Keratinocyte (primary cell): ENCODE measurements at regions not wholly inside any gene's neighbourhood (a gene's known extent, or its start where the extent isn't known, plus 50 kb on each side); places are given as distances from the start of the nearest gene placed in this dataset.
"Not testable (repeated sequence)": the region's sequence is repeated elsewhere in the genome, so short reads cannot be mapped to it uniquely, and the experiment has no call there.

Source experiments
- DNase-seq: peaks from one replicate; pipeline ENCODE4 v3.0.0-alpha.2; 2011; ENCODE audit warnings: low read depth, missing footprints, low spot score
- FAIRE-seq: peaks from 2 replicates; lab custom pipeline; 2011; peaks lifted over from hg19 to GRCh38; lab: Jason Lieb, UNC
- H2AFZ ChIP-seq: 2 replicates; pipeline ENCODE4 v1.6.0; 2012; ENCODE audit warnings: low read length, control low read depth, inconsistent platforms; ENCODE audit not compliant: control insufficient read depth
- H3K27ac ChIP-seq: 2 replicates; pipeline ENCODE4 v1.5.1; 2011; ENCODE audit warnings: low read length; ENCODE audit not compliant: control insufficient read depth, insufficient read depth
- H3K27me3 ChIP-seq: 3 replicates; pipeline ENCODE4 v1.6.0; 2011; ENCODE audit warnings: low read length; ENCODE audit not compliant: control insufficient read depth, insufficient read depth; ENCODE audit errors: extremely low read depth
- H3K36me3 ChIP-seq, 2 experiments: 2 replicates in 1 of 2; 3 replicates in 1 of 2; pipeline ENCODE4 v1.5.1; 2011; ENCODE audit warnings: low read length in 2 of 2, mild to moderate bottlenecking in 1 of 2; ENCODE audit not compliant: control insufficient read depth in 2 of 2, insufficient read depth in 2 of 2; ENCODE audit errors: extremely low read depth in 1 of 2
- H3K4me1 ChIP-seq: 3 replicates; pipeline ENCODE4 v1.5.1; 2011; ENCODE audit warnings: low read length; ENCODE audit not compliant: control insufficient read depth, insufficient read depth; ENCODE audit errors: extremely low read depth
- H3K4me2 ChIP-seq: 3 replicates; pipeline ENCODE4 v1.6.0; 2011; ENCODE audit warnings: low read depth, low read length; ENCODE audit not compliant: control insufficient read depth, insufficient read depth; ENCODE audit errors: extremely low read depth
- H3K4me3 ChIP-seq, 3 experiments: fragments of 200-600 bp in 1 of 3; sonication (generic) in 1 of 3; 2 replicates in 2 of 3; 3 replicates in 1 of 3; pipeline ENCODE4 v1.5.1; 2011 to 2016; ENCODE audit warnings: low read length in 3 of 3, mild to moderate bottlenecking in 3 of 3, control low read depth in 2 of 3, inconsistent platforms in 1 of 3, low read depth in 1 of 3, mixed read lengths in 1 of 3, mixed run types in 1 of 3, moderate library complexity in 1 of 3; ENCODE audit not compliant: control insufficient read depth in 2 of 3, insufficient read depth in 2 of 3; ENCODE audit errors: extremely low read depth in 1 of 3
- H3K79me2 ChIP-seq: 2 replicates; pipeline ENCODE4 v1.6.0; 2012; ENCODE audit warnings: low read length; ENCODE audit not compliant: control insufficient read depth, insufficient read depth
- H3K9ac ChIP-seq: 3 replicates; pipeline ENCODE4 v1.6.0; 2011; ENCODE audit warnings: low read length; ENCODE audit not compliant: control insufficient read depth, insufficient read depth; ENCODE audit errors: extremely low read depth
- H3K9me1 ChIP-seq: 3 replicates; pipeline ENCODE4 v1.6.0; 2011; ENCODE audit warnings: low read length; ENCODE audit not compliant: control insufficient read depth, insufficient read depth; ENCODE audit errors: extremely low read depth
- H3K9me3 ChIP-seq: 2 replicates; pipeline ENCODE4 v1.5.1; 2012; ENCODE audit warnings: low read depth, low read length; ENCODE audit not compliant: control insufficient read depth
- H4K20me1 ChIP-seq: 3 replicates; pipeline ENCODE4 v1.6.0; 2011; ENCODE audit warnings: low read length; ENCODE audit not compliant: control insufficient read depth, insufficient read depth; ENCODE audit errors: extremely low read depth
- EZH2 ChIP-seq: IDR thresholded peaks from one replicate; pipeline ENCODE4 v1.6.1; 2012; ENCODE audit warnings: inconsistent platforms, mild to moderate bottlenecking, low read length, moderate library complexity
- dilution Hi-C: fragments of 300-500 bp; cut with MboI; formaldehyde crosslinking; loops from one replicate; pipeline ENCODE4 v1.7.0; 2020; ENCODE audit warnings: low sequenced_read_pairs; ENCODE audit not compliant: extremely low pct_ligation_motif_present
- TF ChIP-seq, protein P1 (sequence below), 3 experiments: IDR thresholded peaks in 1 of 3; conservative IDR thresholded peaks in 1 of 3; optimal IDR thresholded peaks in 1 of 3; 2 replicates in 2 of 3; 3 replicates in 1 of 3; pipeline versions ENCODE3 to v1.5.1; 2011; ENCODE audit warnings: low read length in 3 of 3, mild to moderate bottlenecking in 3 of 3, moderate library complexity in 2 of 3, control low read depth in 1 of 3, inconsistent platforms in 1 of 3; ENCODE audit not compliant: insufficient read depth in 2 of 3; ENCODE audit errors: extremely low read depth in 1 of 3

DNA sequence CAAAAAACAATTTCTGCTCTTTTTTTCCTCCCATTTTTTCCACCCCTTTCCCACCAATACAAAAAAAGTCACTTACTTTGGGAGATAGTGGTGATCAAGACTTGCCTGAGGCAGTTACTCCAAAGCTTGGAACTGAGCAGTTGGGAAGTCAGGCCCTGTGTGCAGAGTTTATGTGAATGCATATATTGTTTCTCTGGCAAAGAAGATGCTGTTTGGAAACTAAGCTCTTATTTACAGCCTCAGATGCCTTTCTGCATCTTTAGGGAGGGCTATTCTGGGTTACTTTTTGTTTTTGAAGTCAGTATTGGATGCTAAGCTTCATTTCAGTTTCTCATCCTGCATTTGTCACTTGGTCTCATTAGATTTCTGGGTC, 136.3 kb downstream of the ZNF330 start:
- FAIRE-seq (no peak), DNase-seq (no peak)
- TF ChIP-seq, protein P1, sequence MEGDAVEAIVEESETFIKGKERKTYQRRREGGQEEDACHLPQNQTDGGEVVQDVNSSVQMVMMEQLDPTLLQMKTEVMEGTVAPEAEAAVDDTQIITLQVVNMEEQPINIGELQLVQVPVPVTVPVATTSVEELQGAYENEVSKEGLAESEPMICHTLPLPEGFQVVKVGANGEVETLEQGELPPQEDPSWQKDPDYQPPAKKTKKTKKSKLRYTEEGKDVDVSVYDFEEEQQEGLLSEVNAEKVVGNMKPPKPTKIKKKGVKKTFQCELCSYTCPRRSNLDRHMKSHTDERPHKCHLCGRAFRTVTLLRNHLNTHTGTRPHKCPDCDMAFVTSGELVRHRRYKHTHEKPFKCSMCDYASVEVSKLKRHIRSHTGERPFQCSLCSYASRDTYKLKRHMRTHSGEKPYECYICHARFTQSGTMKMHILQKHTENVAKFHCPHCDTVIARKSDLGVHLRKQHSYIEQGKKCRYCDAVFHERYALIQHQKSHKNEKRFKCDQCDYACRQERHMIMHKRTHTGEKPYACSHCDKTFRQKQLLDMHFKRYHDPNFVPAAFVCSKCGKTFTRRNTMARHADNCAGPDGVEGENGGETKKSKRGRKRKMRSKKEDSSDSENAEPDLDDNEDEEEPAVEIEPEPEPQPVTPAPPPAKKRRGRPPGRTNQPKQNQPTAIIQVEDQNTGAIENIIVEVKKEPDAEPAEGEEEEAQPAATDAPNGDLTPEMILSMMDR (optimal IDR thresholded peaks at IDR 0.05 in 1 of 3, IDR thresholded peaks at IDR 0.05 in 1 of 3, conservative IDR thresholded peaks at IDR 0.05 in 1 of 3; ENCODE audit: extremely low read depth in 1 of 3, insufficient read depth in 2 of 3, low read length in 3 of 3): no peak
- no peak for TF ChIP-seq EZH2
- no peaks in the 10 kb centered on the region for H4K20me1 ChIP-seq
- H3K79me2 ChIP-seq: no peaks in the 10 kb centered on the region
- no peaks in the 10 kb centered on the region for H3K4me1 ChIP-seq
- no peaks in the 10 kb centered on the region for H3K9me3 ChIP-seq
- no peak overlapping the region for H3K9ac ChIP-seq
- dilution Hi-C loops: no loop called here
- H3K4me2 ChIP-seq: no peak overlapping the region
- H3K27me3 ChIP-seq: no peaks in the 10 kb centered on the region
- H3K36me3 ChIP-seq: no peaks in the 10 kb centered on the region
- no peak overlapping the region for H3K4me3 ChIP-seq
- no peaks in the 10 kb centered on the region for H3K9me1 ChIP-seq
- no peak overlapping the region for H3K27ac ChIP-seq
- no peak overlapping the region for H2AFZ ChIP-seq

DNA sequence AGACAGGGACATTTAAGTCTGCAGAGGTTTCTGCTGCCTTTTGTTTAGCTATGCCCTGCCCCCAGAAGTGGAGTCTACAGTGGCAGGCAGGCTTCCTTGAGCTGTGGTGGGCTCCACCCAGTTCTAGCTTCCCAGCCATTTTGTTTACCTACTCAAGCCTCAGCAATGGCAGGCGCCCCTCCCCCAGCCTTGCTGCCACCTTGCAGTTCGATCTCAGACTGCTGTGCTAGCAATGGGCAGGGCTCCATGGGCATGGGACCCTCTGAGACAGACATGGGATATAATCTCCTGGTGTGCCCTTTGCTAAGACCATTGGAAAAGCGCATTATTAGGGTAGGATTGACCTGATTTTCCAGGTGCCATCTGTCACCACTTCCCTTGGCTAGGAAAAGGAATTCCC, 147.5 kb downstream of the ZNF330 start:
- H3K9me3 ChIP-seq, H3K9me1 ChIP-seq, H3K4me3 ChIP-seq, H3K36me3 ChIP-seq, H3K79me2 ChIP-seq, H3K4me2 ChIP-seq, H2AFZ ChIP-seq, H3K27ac ChIP-seq, DNase-seq, FAIRE-seq, dilution Hi-C loops, H3K27me3 ChIP-seq, H4K20me1 ChIP-seq, H3K9ac ChIP-seq, H3K4me1 ChIP-seq: not testable (repeated sequence)

DNA sequence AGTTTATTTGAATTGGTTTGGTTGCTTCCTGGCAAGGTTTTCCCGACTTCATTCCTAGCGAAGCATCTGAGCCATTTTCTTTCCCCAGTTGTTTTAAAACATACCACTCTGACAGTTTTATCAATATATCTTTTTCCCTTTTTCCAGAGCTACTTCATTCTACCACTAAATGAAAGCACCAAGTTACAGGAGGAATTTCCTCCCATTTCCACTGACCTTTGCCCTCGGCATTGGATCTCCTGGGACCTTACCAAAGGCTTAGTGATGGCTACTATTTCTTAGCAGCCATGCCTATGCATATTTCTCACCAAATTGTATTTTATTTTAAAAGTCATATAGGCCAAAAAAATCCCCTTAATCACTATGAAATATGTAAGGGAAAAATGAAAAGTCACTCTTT, 150.5 kb downstream of the ZNF330 start:
- Histone ChIP-seq H3K4me1 (peaks cover 2% of the 10 kb centered on the region), H3K9ac (no peak overlapping the region), H3K9me1 (no peaks in the 10 kb centered on the region), H3K36me3 (no peaks in the 10 kb centered on the region), H3K9me3 (no peaks in the 10 kb centered on the region), H3K4me3 (no peak overlapping the region), H3K4me2 (no peak overlapping the region), H4K20me1 (no peaks in the 10 kb centered on the region), H3K27me3 (no peaks in the 10 kb centered on the region), H3K79me2 (no peaks in the 10 kb centered on the region), H2AFZ (no peak overlapping the region), H3K27ac (no peak overlapping the region)
- DNase-seq (no peak), FAIRE-seq (no peak)
- no peak for TF ChIP-seq EZH2
- TF ChIP-seq, protein P1 (optimal IDR thresholded peaks at IDR 0.05 in 1 of 3, IDR thresholded peaks at IDR 0.05 in 1 of 3, conservative IDR thresholded peaks at IDR 0.05 in 1 of 3; ENCODE audit: extremely low read depth in 1 of 3, insufficient read depth in 2 of 3, low read length in 3 of 3): no peak
- dilution Hi-C loops: no loop called here
